NCI-H1930 (cell line): ENCODE measurements at regions not wholly inside any gene's neighbourhood (a gene's known extent, or its start where the extent isn't known, plus 50 kb on each side); places are given as distances from the start of the nearest gene placed in this dataset.

Source experiments
- DNase-seq, 2 experiments: peaks; one replicate each; lab custom pipeline; 2025; lab: John Stamatoyannopoulos, UW

DNA sequence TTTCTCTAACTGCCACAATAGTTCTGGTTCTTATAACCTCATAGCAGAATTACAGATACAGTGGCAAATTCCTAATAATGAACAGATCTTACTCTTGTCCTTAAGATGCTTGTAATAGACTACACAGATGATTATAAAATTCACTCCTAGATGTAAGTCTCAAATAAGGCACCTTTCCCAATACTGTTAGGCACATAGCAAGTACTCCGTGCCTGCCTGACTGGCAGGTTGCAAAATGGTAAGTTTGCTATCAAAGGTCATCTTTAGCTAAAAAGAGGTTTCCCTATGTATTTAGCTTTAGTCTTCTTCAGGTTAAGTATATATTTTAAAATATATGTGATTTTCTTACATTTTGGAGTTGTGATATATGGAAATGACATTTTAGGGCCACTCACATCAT lies 50.4 kb upstream of the FHIP2A start:
- no peak for DNase-seq

DNA sequence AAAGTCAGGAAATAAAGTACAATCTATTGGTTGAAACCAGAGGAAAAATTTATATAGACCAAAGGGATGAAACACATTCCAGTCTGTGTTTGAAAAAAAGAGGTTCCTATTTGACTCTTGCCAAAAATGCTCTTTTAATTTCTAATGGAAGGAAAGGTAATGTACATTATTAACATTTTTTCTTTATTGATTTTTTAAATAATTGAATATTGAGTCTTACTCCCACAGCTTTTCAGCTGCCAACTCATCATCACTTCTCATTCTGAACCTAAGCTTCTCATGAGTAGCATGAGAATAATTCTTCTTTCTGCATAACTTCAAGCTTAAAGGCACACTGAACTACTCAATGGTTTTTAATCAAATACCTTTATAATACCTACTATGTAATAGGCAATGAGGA lies 49.8 kb upstream of the FHIP2A start:
- DNase-seq = no peak
